GM23338 (cell line): ENCODE measurements at regions not wholly inside any gene's neighbourhood (a gene's known extent, or its start where the extent isn't known, plus 50 kb on each side); places are given as distances from the start of the nearest gene placed in this dataset.

Experiments used
- ATAC-seq: fragments of 200-7000 bp; cut with Tn5 transposase; 3 replicates; pipeline ENCODE4 v1.9.1; 2020
- DNase-seq: peaks from one replicate; pipeline ENCODE4 v3.0.0-alpha.2; 2015; ENCODE audit warnings: low spot score
- H2AFZ ChIP-seq: fragments of 200-600 bp; sonication (generic); 2 replicates; pipeline ENCODE4 v1.8.0; 2016; ENCODE audit warnings: antibody characterized with exemption, mild to moderate bottlenecking, moderate library complexity
- H3F3A ChIP-seq: fragments of 200-600 bp; sonication (generic); replicated peaks from 2 replicates; pipeline ENCODE4 v1.8.0; 2017; ENCODE audit warnings: antibody characterized with exemption, mixed run types, low read depth
- H3K27ac ChIP-seq: fragments of 200-600 bp; sonication (generic); 2 replicates; pipeline ENCODE4 v1.6.1; 2016; ENCODE audit warnings: low read depth
- H3K27me3 ChIP-seq: fragments of 200-600 bp; sonication (generic); 2 replicates; pipeline ENCODE4 v1.8.0; 2016; ENCODE audit warnings: mild to moderate bottlenecking, mixed run types, moderate library complexity; ENCODE audit not compliant: insufficient read depth
- H3K36me3 ChIP-seq: fragments of 200-600 bp; sonication (generic); 2 replicates; pipeline ENCODE4 v1.8.0; 2016; ENCODE audit warnings: mild to moderate bottlenecking; ENCODE audit not compliant: insufficient read depth
- H3K4me1 ChIP-seq: fragments of 200-600 bp; sonication (generic); 2 replicates; pipeline ENCODE4 v1.8.0; 2016; ENCODE audit warnings: mild to moderate bottlenecking, moderate library complexity; ENCODE audit not compliant: insufficient read depth
- H3K4me2 ChIP-seq: fragments of 200-600 bp; sonication (generic); 2 replicates; pipeline ENCODE4 v1.7.1; 2017; ENCODE audit warnings: mixed run types
- H3K4me3 ChIP-seq: fragments of 200-600 bp; sonication (generic); 2 replicates; pipeline ENCODE4 v1.6.1; 2016; ENCODE audit warnings: mixed run types
- H3K79me2 ChIP-seq: fragments of 200-600 bp; sonication (generic); replicated peaks from 2 replicates; pipeline ENCODE4 v1.8.0; 2017; ENCODE audit warnings: mild to moderate bottlenecking; ENCODE audit not compliant: insufficient read depth
- H3K9me2 ChIP-seq: fragments of 200-600 bp; sonication (generic); 2 replicates; pipeline ENCODE4 v1.8.0; 2017; ENCODE audit not compliant: insufficient read depth
- H4K20me1 ChIP-seq: fragments of 200-600 bp; sonication (generic); replicated peaks from 2 replicates; pipeline ENCODE4 v1.8.0; 2017; ENCODE audit warnings: mild to moderate bottlenecking; ENCODE audit not compliant: insufficient read depth
- H3K27ac Mint-ChIP-seq: 2 replicates; pipeline ENCODE4 v1.8.0; 2020; ENCODE audit warnings: inconsistent platforms, mild to moderate bottlenecking, moderate library complexity, mixed read lengths
- H3K27me3 Mint-ChIP-seq: 3 replicates; pipeline ENCODE4 v1.8.0; 2022; ENCODE audit warnings: low read depth, mild to moderate bottlenecking, moderate library complexity, mixed read lengths, inconsistent platforms; ENCODE audit not compliant: insufficient read depth, poor library complexity
- H3K36me3 Mint-ChIP-seq: 3 replicates; pipeline ENCODE4 v1.8.0; 2021; ENCODE audit warnings: low read depth, mild to moderate bottlenecking, inconsistent platforms, moderate library complexity, mixed read lengths
- H3K4me1 Mint-ChIP-seq: 3 replicates; pipeline ENCODE4 v1.8.0; 2020; ENCODE audit warnings: mild to moderate bottlenecking, inconsistent platforms, mixed read lengths
- H3K4me3 Mint-ChIP-seq: 3 replicates; pipeline ENCODE4 v1.8.0; 2021; ENCODE audit warnings: moderate library complexity, mild to moderate bottlenecking, inconsistent platforms, mixed read lengths
- H3K9me3 Mint-ChIP-seq: 3 replicates; pipeline ENCODE4 v1.8.0; 2020; ENCODE audit warnings: moderate library complexity, mild to moderate bottlenecking, inconsistent platforms, mixed read lengths
- CREB1 ChIP-seq: fragments of 250-450 bp; sonication (Bioruptor Pico); IDR thresholded peaks from 2 replicates; pipeline ENCODE4 v1.5.0; 2020; ENCODE audit warnings: low read depth, mild to moderate bottlenecking, moderate library complexity
- EZH2phosphoT487 ChIP-seq: fragments of 200-600 bp; sonication (generic); IDR thresholded peaks from one replicate; pipeline ENCODE4 v1.8.1; 2018; ENCODE audit warnings: antibody characterized with exemption; ENCODE audit not compliant: unreplicated experiment
- NANOG ChIP-seq: IDR thresholded peaks from 2 replicates; pipeline ENCODE4 v1.6.1; 2016; ENCODE audit warnings: antibody characterized with exemption, borderline replicate concordance
- POLR2AphosphoS5 ChIP-seq: IDR thresholded peaks from 2 replicates; pipeline ENCODE4 v1.6.1; 2016; ENCODE audit warnings: antibody characterized with exemption, low read depth
- STAT1 ChIP-seq: IDR thresholded peaks from one replicate; pipeline ENCODE4 v1.6.1; 2016; ENCODE audit warnings: antibody characterized with exemption; ENCODE audit not compliant: unreplicated experiment
- ZNF114 ChIP-seq: fragments of 250-450 bp; sonication (Bioruptor Pico); IDR thresholded peaks from 2 replicates; pipeline ENCODE4 v1.5.0; 2020; ENCODE audit warnings: mild to moderate bottlenecking, moderate library complexity
- TF ChIP-seq, protein P1 (sequence below): fragments of 250-450 bp; sonication (Bioruptor Pico); IDR thresholded peaks from 2 replicates; pipeline ENCODE4 v1.5.0; 2020; ENCODE audit warnings: mild to moderate bottlenecking, moderate library complexity
- TF ChIP-seq, protein P2 (sequence below): IDR thresholded peaks from 2 replicates; pipeline ENCODE4 v1.6.1; 2016; ENCODE audit warnings: antibody characterized with exemption

- H3K36me3 Mint-ChIP-seq = no peaks in the 10 kb centered on the region
- peak overlapping the region; percentile 97 for H3K27ac Mint-ChIP-seq
- Histone ChIP-seq H3K27me3 (no peaks in the 10 kb centered on the region), H3K36me3 (no peaks in the 10 kb centered on the region), H3K4me3 (peak overlapping the region; percentile 1), H2AFZ (no peak overlapping the region), H3K4me2 (peak overlapping the region; percentile 7; the same call in 1 of the 2 replicates), H4K20me1 (no peaks in the 10 kb centered on the region), H3K9me2 (no peaks in the 10 kb centered on the region), H3K79me2 (no peaks in the 10 kb centered on the region), H3K27ac (peak overlapping the region; percentile 96), H3K4me1 (peaks cover 46% of the 10 kb centered on the region), H3F3A (no peaks in the 10 kb centered on the region)
- TF ChIP-seq STAT1 (no peak), CREB1 (0 out of 2 replicates have a peak, but pooled peaks have one; percentile 31), ZNF114 (CRISPR knock-in tag) (no peak), NANOG (peak; percentile 64), POLR2AphosphoS5 (no peak), EZH2phosphoT487 (no peak)
- TF ChIP-seq, protein P1, sequence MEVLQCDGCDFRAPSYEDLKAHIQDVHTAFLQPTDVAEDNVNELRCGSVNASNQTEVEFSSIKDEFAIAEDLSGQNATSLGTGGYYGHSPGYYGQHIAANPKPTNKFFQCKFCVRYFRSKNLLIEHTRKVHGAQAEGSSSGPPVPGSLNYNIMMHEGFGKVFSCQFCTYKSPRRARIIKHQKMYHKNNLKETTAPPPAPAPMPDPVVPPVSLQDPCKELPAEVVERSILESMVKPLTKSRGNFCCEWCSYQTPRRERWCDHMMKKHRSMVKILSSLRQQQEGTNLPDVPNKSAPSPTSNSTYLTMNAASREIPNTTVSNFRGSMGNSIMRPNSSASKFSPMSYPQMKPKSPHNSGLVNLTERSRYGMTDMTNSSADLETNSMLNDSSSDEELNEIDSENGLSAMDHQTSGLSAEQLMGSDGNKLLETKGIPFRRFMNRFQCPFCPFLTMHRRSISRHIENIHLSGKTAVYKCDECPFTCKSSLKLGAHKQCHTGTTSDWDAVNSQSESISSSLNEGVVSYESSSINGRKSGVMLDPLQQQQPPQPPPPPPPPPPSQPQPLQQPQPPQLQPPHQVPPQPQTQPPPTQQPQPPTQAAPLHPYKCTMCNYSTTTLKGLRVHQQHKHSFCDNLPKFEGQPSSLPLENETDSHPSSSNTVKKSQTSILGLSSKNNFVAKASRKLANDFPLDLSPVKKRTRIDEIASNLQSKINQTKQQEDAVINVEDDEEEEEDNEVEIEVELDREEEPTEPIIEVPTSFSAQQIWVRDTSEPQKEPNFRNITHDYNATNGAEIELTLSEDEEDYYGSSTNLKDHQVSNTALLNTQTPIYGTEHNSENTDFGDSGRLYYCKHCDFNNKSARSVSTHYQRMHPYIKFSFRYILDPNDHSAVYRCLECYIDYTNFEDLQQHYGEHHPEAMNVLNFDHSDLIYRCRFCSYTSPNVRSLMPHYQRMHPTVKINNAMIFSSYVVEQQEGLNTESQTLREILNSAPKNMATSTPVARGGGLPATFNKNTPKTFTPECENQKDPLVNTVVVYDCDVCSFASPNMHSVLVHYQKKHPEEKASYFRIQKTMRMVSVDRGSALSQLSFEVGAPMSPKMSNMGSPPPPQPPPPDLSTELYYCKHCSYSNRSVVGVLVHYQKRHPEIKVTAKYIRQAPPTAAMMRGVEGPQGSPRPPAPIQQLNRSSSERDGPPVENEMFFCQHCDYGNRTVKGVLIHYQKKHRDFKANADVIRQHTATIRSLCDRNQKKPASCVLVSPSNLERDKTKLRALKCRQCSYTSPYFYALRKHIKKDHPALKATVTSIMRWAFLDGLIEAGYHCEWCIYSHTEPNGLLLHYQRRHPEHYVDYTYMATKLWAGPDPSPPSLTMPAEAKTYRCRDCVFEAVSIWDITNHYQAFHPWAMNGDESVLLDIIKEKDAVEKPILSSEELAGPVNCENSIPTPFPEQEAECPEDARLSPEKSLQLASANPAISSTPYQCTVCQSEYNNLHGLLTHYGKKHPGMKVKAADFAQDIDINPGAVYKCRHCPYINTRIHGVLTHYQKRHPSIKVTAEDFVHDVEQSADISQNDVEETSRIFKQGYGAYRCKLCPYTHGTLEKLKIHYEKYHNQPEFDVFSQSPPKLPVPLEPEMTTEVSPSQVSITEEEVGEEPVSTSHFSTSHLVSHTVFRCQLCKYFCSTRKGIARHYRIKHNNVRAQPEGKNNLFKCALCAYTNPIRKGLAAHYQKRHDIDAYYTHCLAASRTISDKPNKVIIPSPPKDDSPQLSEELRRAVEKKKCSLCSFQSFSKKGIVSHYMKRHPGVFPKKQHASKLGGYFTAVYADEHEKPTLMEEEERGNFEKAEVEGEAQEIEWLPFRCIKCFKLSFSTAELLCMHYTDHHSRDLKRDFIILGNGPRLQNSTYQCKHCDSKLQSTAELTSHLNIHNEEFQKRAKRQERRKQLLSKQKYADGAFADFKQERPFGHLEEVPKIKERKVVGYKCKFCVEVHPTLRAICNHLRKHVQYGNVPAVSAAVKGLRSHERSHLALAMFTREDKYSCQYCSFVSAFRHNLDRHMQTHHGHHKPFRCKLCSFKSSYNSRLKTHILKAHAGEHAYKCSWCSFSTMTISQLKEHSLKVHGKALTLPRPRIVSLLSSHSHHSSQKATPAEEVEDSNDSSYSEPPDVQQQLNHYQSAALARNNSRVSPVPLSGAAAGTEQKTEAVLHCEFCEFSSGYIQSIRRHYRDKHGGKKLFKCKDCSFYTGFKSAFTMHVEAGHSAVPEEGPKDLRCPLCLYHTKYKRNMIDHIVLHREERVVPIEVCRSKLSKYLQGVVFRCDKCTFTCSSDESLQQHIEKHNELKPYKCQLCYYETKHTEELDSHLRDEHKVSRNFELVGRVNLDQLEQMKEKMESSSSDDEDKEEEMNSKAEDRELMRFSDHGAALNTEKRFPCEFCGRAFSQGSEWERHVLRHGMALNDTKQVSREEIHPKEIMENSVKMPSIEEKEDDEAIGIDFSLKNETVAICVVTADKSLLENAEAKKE (CRISPR knock-in tag) = peak; percentile 85
- TF ChIP-seq, protein P2, sequence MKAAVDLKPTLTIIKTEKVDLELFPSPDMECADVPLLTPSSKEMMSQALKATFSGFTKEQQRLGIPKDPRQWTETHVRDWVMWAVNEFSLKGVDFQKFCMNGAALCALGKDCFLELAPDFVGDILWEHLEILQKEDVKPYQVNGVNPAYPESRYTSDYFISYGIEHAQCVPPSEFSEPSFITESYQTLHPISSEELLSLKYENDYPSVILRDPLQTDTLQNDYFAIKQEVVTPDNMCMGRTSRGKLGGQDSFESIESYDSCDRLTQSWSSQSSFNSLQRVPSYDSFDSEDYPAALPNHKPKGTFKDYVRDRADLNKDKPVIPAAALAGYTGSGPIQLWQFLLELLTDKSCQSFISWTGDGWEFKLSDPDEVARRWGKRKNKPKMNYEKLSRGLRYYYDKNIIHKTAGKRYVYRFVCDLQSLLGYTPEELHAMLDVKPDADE = no peak
- H3K4me1 Mint-ChIP-seq = peaks cover 71% of the 10 kb centered on the region
- H3K27me3 Mint-ChIP-seq = peaks cover 4% of the 10 kb centered on the region
- ATAC-seq = peak; percentile 98
- DNase-seq = peak; percentile 96
- H3K9me3 Mint-ChIP-seq = no peaks in the 10 kb centered on the region
- peak overlapping the region; percentile 49; the same call in 2 of the 3 replicates for H3K4me3 Mint-ChIP-seq
Observed at GRCh38 chr7:26948617-26949118, 84.3 kb upstream of the SKAP2 start.
